Kidney epithelial cell (primary cell): ENCODE measurements at regions not wholly inside any gene's neighbourhood (a gene's known extent, or its start where the extent isn't known, plus 50 kb on each side); places are given as distances from the start of the nearest gene placed in this dataset.
"Not testable (repeated sequence)": the region's sequence is repeated elsewhere in the genome, so short reads cannot be mapped to it uniquely, and the experiment has no call there.

Experiments used
- DNase-seq: peaks from one replicate; pipeline ENCODE4 v3.0.0-alpha.2; 2010; ENCODE audit warnings: low read depth
- H3K27me3 ChIP-seq: 2 replicates; pipeline ENCODE4 v1.6.0; 2011; ENCODE audit warnings: low read length; ENCODE audit not compliant: control insufficient read depth, insufficient read depth
- H3K36me3 ChIP-seq: 2 replicates; pipeline ENCODE4 v1.5.1; 2011; ENCODE audit warnings: low read length; ENCODE audit not compliant: control insufficient read depth, insufficient read depth
- H3K4me3 ChIP-seq: 2 replicates; pipeline ENCODE4 v1.5.1; 2011; ENCODE audit warnings: low read depth, mild to moderate bottlenecking, control low read depth, low read length
- TF ChIP-seq, protein P1 (sequence below): IDR thresholded peaks from 2 replicates; pipeline ENCODE4 v1.5.1; 2011; ENCODE audit warnings: mild to moderate bottlenecking, moderate library complexity, low read length, control low read depth, inconsistent platforms; ENCODE audit not compliant: insufficient read depth, poor library complexity, severe bottlenecking

DNA sequence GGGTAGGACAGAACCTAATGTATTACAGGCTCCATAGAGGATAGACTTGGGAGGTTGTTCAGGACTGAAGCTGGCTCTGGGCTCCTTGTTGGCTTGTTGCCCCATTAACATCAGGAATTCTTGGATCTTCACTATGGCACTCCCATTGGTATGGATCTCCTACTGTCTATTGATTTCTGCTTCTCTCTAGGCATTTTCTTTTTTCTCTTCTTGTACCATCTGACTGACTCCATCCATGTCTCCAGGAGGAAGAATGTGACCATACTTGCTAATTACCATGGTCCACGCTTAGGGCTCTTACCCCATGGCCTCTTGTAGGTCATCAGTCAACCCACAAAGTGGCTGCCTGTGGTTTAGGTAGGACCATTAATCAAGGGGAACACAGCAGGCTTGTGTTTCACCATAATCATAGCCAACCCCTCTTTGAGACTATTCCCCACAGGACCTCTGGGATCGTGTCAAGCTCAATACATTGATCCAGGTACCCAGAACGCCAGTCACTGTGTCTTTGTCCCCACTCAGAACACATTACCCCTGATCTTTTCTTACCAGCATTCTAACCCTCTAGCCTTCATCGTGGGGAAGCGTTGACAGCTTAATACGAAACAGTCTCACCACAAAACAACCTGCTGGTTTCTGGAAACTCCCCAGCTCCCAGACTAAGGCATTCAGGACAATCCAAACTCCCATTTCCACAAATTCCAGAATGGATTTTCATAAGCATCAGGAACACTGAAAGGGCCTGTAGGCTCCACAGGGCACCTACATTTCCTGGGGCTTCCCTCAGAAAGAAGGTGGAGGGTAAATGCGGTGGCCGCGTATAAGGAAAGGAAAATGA is 97.1 kb downstream of the ETS2 start:
- H3K27me3 ChIP-seq: no peaks in the 10 kb centered on the region
- TF ChIP-seq, protein P1, sequence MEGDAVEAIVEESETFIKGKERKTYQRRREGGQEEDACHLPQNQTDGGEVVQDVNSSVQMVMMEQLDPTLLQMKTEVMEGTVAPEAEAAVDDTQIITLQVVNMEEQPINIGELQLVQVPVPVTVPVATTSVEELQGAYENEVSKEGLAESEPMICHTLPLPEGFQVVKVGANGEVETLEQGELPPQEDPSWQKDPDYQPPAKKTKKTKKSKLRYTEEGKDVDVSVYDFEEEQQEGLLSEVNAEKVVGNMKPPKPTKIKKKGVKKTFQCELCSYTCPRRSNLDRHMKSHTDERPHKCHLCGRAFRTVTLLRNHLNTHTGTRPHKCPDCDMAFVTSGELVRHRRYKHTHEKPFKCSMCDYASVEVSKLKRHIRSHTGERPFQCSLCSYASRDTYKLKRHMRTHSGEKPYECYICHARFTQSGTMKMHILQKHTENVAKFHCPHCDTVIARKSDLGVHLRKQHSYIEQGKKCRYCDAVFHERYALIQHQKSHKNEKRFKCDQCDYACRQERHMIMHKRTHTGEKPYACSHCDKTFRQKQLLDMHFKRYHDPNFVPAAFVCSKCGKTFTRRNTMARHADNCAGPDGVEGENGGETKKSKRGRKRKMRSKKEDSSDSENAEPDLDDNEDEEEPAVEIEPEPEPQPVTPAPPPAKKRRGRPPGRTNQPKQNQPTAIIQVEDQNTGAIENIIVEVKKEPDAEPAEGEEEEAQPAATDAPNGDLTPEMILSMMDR: no peak
- no peak overlapping the region for H3K4me3 ChIP-seq
- no peaks in the 10 kb centered on the region for H3K36me3 ChIP-seq
- no peak for DNase-seq

DNA sequence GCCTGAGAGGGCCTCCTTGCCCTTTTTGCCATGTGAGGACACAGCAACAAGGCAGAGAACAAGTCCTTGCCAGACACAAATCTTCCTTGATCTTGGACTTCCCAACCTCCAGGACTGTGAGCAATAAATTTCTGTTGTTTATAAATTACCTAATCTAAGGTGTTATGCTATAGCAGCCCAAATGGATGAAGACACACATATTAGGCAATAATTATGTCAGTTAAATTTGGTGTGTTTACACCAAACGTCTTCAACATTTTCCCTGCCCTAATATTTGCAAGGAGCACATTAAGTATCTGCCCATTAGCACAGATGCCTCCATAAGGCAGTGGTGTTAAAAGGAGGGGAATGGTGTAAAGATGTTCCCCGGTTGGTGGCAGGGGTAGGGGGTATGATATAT is 94.8 kb downstream of the ETS2 start:
- no peak overlapping the region for H3K4me3 ChIP-seq
- TF ChIP-seq, protein P1: no peak
- no peak for DNase-seq
- no peaks in the 10 kb centered on the region for H3K36me3 ChIP-seq
- no peaks in the 10 kb centered on the region for H3K27me3 ChIP-seq

DNA sequence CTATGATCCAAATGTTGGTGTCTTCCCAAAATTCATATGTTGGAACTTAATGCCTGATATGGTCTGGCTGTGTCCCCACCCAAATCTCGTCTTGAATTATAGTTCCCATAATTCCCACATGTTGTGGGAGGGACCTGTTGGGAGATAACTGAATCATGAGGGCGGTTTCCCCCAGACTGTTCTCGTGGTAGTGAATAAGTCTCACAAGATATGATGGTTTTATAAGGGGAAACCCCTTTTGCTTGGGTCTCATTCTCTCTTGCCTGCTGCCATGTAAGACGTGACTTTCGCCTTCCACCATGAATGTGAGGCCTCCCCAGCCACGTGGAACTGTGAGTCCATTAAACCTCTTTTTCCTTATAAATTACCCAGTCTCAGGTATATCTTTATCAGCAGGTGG is 94.3 kb downstream of the ETS2 start:
- H3K27me3 ChIP-seq, H3K4me3 ChIP-seq, DNase-seq, H3K36me3 ChIP-seq: not testable (repeated sequence)

DNA sequence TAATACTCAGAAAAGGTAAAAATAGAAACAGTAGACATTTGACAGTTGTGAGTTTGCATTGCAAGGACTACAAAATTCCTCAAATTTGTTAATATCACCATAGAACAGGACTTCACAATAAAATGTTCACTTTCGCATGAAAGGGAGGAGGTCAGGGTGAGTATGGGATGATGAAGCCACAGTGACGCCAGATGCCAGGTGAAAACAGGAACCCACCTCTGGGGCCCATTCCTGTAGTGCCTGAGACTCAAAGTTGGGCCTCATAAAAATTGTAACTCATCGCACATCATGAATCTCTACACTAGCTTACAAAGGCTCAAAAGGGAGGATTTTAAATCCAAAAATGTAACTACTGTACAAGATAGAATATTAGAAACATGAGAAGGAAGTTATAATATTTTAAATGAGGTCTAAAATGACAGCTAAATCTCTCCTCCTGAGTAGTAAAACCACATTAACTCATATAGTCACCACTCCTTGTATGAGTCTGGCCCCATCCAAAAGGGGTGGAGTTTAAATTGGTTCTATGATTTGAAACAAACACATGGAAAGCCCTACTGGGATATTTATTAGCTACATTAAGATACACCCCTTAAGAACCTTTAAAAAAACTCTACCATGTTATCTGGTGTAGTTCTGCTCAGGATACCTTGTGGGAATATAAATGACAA is 93.7 kb downstream of the ETS2 start:
- TF ChIP-seq, protein P1: no peak
- H3K36me3 ChIP-seq: no peaks in the 10 kb centered on the region
- H3K4me3 ChIP-seq: no peak overlapping the region
- H3K27me3 ChIP-seq: no peaks in the 10 kb centered on the region
- DNase-seq: no peak

DNA sequence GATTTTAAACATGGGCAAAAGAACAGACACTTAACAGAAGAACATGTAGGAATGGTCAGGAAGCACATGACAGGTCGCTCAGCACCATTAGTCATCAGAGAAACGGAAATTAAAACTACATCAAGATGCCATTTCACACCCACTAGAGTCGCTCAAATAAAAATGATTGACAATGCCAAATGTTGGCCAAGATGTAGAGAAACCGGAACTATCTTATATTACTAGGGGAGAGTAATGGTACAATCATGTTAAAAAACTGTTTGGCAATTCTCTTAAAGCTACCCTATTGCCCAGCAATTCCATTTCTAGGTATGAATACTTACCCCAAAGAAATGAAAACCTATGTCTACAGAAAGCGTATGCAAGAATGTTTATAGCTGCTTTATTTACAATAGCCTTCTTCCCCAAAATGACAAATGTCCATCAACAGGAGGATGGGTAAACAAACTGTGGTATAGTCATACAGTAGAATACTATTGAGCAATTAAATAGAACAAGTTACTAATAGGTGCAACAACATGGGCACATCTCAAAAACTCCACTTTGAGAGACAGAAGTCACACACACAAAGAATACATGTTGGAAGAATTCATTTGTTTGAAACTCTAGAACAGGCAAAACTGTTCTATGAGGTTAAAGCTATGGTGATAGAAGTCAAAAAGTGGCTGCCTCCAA is 92.8 kb downstream of the ETS2 start:
- Histone ChIP-seq H3K36me3 (no peaks in the 10 kb centered on the region), H3K27me3 (no peaks in the 10 kb centered on the region), H3K4me3 (no peak overlapping the region)
- DNase-seq: no peak
- TF ChIP-seq, protein P1: no peak

DNA sequence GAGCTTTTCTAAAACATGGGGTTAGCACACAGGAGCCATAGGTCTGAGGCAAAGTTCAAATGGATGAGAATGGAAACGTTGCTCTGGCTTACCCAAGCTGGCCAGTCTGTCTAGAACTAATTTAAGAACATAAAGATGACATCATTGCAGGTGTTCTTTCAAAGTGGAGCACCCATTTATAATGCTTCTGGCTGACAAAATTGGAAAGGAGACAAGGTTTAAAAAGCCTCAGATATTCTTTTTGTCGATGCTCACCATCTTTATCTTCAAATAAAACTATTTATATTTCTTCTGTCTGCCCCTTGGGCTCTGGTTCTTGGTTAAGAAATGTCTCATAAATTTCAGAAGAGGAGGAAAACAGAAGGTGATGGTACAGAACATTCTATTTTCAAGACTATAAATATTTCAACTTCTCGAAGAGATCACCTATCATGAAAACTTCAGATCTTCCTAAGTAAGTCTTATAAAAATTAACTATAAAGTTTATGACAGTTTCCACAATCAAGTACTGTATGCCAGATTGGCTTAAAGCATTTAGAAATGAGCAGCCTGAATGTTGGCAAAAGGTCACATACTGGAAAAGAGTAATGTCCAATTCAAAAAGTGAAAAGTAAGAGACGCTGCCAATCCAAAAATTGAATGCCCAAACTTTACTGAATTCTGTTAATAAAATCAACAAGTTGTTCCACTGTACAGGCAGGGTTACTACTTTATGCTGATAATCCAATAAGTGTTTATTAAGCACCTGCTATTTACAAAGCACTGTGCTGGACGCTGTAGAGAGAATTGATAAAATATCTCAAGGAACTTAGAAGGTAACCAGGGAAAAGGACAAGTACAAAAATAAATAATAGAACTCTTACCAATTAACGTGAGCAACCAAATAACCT is 92.0 kb downstream of the ETS2 start:
- H3K27me3 ChIP-seq: no peaks in the 10 kb centered on the region
- TF ChIP-seq, protein P1: no peak
- no peaks in the 10 kb centered on the region for H3K36me3 ChIP-seq
- no peak for DNase-seq
- H3K4me3 ChIP-seq: no peak overlapping the region
